ENCODE measurements at regions not wholly inside any gene's neighbourhood (a gene's known extent, or its start where the extent isn't known, plus 50 kb on each side); places are given as distances from the start of the nearest gene placed in this dataset.
"Not testable (repeated sequence)": the region's sequence is repeated elsewhere in the genome, so short reads cannot be mapped to it uniquely, and the experiment has no call there.

GRCh38 chr12:9543341-9543740 is 64.4 kb downstream of the KLRB1 start:
- not testable (repeated sequence) for DNase-seq (ENCODE audit: low read depth in 2 of 2)

- DNase-seq (ENCODE audit: low read depth in 2 of 2): not testable (repeated sequence)
Measured at GRCh38 chr12:9542827-9543226, 64.9 kb downstream of the KLRB1 start.

GRCh38 chr12:9515925-9516324 is 91.8 kb downstream of the KLRB1 start:
- not testable (repeated sequence) for DNase-seq (ENCODE audit: low read depth in 2 of 2)

GRCh38 chr12:9512695-9513094 is 95.0 kb downstream of the KLRB1 start:
- DNase-seq (ENCODE audit: low read depth in 2 of 2): not testable (repeated sequence)

GRCh38 chr12:9510392-9511011 is 97.2 kb downstream of the KLRB1 start:
- DNase-seq (ENCODE audit: low read depth in 2 of 2): not testable (repeated sequence)

- no peak for DNase-seq (ENCODE audit: low read depth in 2 of 2)
Measured at GRCh38 chr12:9509464-9510161, 98.1 kb downstream of the KLRB1 start.

- no peak for DNase-seq (ENCODE audit: low read depth in 2 of 2)
Measured at GRCh38 chr12:9506746-9507145, 101.0 kb downstream of the KLRB1 start.

GRCh38 chr12:9503384-9503783 is 104.3 kb downstream of the KLRB1 start:
- DNase-seq (ENCODE audit: low read depth in 2 of 2): not testable (repeated sequence)

GRCh38 chr12:9502845-9503244 is 104.9 kb downstream of the KLRB1 start:
- DNase-seq (ENCODE audit: low read depth in 2 of 2): not testable (repeated sequence)

- not testable (repeated sequence) for DNase-seq (ENCODE audit: low read depth in 2 of 2)
Measured at GRCh38 chr12:9493325-9493724, 114.4 kb downstream of the KLRB1 start.

- DNase-seq (ENCODE audit: low read depth in 2 of 2): not testable (repeated sequence)
Measured at GRCh38 chr12:9481289-9481688, 126.4 kb downstream of the KLRB1 start.

- DNase-seq (ENCODE audit: low read depth in 2 of 2): not testable (repeated sequence)
Measured at GRCh38 chr12:9474197-9474596, 133.5 kb downstream of the KLRB1 start.

- DNase-seq (ENCODE audit: low read depth in 2 of 2): not testable (repeated sequence)
Measured at GRCh38 chr12:9473638-9474037, 134.1 kb downstream of the KLRB1 start.

GRCh38 chr12:9471501-9471900 is 136.2 kb downstream of the KLRB1 start:
- DNase-seq (ENCODE audit: low read depth in 2 of 2): not testable (repeated sequence)

- DNase-seq (ENCODE audit: low read depth in 2 of 2): not testable (repeated sequence)
Measured at GRCh38 chr12:9470367-9470766, 137.3 kb downstream of the KLRB1 start.

- DNase-seq (ENCODE audit: low read depth in 2 of 2): not testable (repeated sequence)
Measured at GRCh38 chr12:9469956-9470355, 137.8 kb downstream of the KLRB1 start.

- not testable (repeated sequence) for DNase-seq (ENCODE audit: low read depth in 2 of 2)
Measured at GRCh38 chr12:9469463-9469862, 138.3 kb downstream of the KLRB1 start.

- not testable (repeated sequence) for DNase-seq (ENCODE audit: low read depth in 2 of 2)
Measured at GRCh38 chr12:9468998-9469397, 138.7 kb downstream of the KLRB1 start.

- DNase-seq (ENCODE audit: low read depth in 2 of 2): not testable (repeated sequence)
Measured at GRCh38 chr12:9468144-9468543, 139.6 kb downstream of the KLRB1 start.

- DNase-seq (ENCODE audit: low read depth in 2 of 2): no peak
Measured at GRCh38 chr12:9464408-9464807, 143.3 kb downstream of the KLRB1 start.

GRCh38 chr12:9455516-9455915 is 152.2 kb downstream of the KLRB1 start:
- not testable (repeated sequence) for DNase-seq (ENCODE audit: low read depth in 2 of 2)

- not testable (repeated sequence) for DNase-seq (ENCODE audit: low read depth in 2 of 2)
Measured at GRCh38 chr12:9454021-9454420, 153.7 kb downstream of the KLRB1 start.

GRCh38 chr12:9450127-9450567 is 157.6 kb downstream of the KLRB1 start:
- peak in 1 of 2 donors; percentile 25 for DNase-seq (ENCODE audit: low read depth in 2 of 2)
